ENCODE measurements at regions not wholly inside any gene's neighbourhood (a gene's known extent, or its start where the extent isn't known, plus 50 kb on each side); places are given as distances from the start of the nearest gene placed in this dataset.

GRCh38 chr5:74140409-74140808 lies 500.1 kb downstream of the ENC1 start:
- TF ChIP-seq CTCF (conservative IDR thresholded peaks at IDR 0.05; ENCODE audit: low read length): no peak
- no peak for TF ChIP-seq EZH2phosphoT487 (IDR thresholded peaks at IDR 0.05; ENCODE audit: borderline replicate concordance)

Data from Loucy (cell line).